Nephron progenitor cell (in vitro differentiated cells): ENCODE measurements at regions not wholly inside any gene's neighbourhood (a gene's known extent, or its start where the extent isn't known, plus 50 kb on each side); places are given as distances from the start of the nearest gene placed in this dataset.

ENCODE experiments used
- DNase-seq: peaks from one replicate; pipeline ENCODE4 v3.0.0; 2021
- H3K27ac Mint-ChIP-seq: 2 replicates; pipeline ENCODE4 v1.8.0; 2021; ENCODE audit warnings: mild to moderate bottlenecking, moderate library complexity, mixed read lengths
- H3K27me3 Mint-ChIP-seq: 2 replicates; pipeline ENCODE4 v1.8.0; 2021; ENCODE audit warnings: mild to moderate bottlenecking, low read depth, mixed read lengths; ENCODE audit not compliant: poor library complexity
- H3K36me3 Mint-ChIP-seq: 2 replicates; pipeline ENCODE4 v1.8.0; 2021; ENCODE audit warnings: low read depth, mixed read lengths
- H3K4me1 Mint-ChIP-seq: 2 replicates; pipeline ENCODE4 v1.8.0; 2021; ENCODE audit warnings: mixed read lengths
- H3K4me3 Mint-ChIP-seq: 2 replicates; pipeline ENCODE4 v1.8.0; 2021; ENCODE audit warnings: mild to moderate bottlenecking, moderate library complexity, mixed read lengths
- H3K9me3 Mint-ChIP-seq: 2 replicates; pipeline ENCODE4 v1.8.0; 2021; ENCODE audit warnings: mild to moderate bottlenecking, moderate library complexity, mixed read lengths
- TF ChIP-seq, protein P1 (sequence below): fragments of 200-600 bp; sonication (generic); IDR thresholded peaks from 2 replicates; pipeline ENCODE4 v1.5.0; 2021; ENCODE audit warnings: antibody characterized with exemption

GRCh38 chr4:34572026-34572425, 1672.3 kb downstream of the ARAP2 start:
- H3K9me3 Mint-ChIP-seq = no peaks in the 10 kb centered on the region
- no peak for DNase-seq
- H3K4me1 Mint-ChIP-seq = peaks cover 7% of the 10 kb centered on the region
- TF ChIP-seq, protein P1, sequence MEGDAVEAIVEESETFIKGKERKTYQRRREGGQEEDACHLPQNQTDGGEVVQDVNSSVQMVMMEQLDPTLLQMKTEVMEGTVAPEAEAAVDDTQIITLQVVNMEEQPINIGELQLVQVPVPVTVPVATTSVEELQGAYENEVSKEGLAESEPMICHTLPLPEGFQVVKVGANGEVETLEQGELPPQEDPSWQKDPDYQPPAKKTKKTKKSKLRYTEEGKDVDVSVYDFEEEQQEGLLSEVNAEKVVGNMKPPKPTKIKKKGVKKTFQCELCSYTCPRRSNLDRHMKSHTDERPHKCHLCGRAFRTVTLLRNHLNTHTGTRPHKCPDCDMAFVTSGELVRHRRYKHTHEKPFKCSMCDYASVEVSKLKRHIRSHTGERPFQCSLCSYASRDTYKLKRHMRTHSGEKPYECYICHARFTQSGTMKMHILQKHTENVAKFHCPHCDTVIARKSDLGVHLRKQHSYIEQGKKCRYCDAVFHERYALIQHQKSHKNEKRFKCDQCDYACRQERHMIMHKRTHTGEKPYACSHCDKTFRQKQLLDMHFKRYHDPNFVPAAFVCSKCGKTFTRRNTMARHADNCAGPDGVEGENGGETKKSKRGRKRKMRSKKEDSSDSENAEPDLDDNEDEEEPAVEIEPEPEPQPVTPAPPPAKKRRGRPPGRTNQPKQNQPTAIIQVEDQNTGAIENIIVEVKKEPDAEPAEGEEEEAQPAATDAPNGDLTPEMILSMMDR = no peak
- H3K4me3 Mint-ChIP-seq = no peak overlapping the region
- no peak overlapping the region for H3K27ac Mint-ChIP-seq
- no peaks in the 10 kb centered on the region for H3K27me3 Mint-ChIP-seq
- no peaks in the 10 kb centered on the region for H3K36me3 Mint-ChIP-seq

GRCh38 chr4:34615315-34615714, 1629.0 kb downstream of the ARAP2 start:
- Mint-ChIP-seq H3K27ac (no peak overlapping the region), H3K36me3 (no peaks in the 10 kb centered on the region), H3K4me1 (no peaks in the 10 kb centered on the region), H3K27me3 (peaks cover 2% of the 10 kb centered on the region), H3K4me3 (no peak overlapping the region), H3K9me3 (no peaks in the 10 kb centered on the region)
- TF ChIP-seq, protein P1 = no peak
- DNase-seq = no peak

DNA sequence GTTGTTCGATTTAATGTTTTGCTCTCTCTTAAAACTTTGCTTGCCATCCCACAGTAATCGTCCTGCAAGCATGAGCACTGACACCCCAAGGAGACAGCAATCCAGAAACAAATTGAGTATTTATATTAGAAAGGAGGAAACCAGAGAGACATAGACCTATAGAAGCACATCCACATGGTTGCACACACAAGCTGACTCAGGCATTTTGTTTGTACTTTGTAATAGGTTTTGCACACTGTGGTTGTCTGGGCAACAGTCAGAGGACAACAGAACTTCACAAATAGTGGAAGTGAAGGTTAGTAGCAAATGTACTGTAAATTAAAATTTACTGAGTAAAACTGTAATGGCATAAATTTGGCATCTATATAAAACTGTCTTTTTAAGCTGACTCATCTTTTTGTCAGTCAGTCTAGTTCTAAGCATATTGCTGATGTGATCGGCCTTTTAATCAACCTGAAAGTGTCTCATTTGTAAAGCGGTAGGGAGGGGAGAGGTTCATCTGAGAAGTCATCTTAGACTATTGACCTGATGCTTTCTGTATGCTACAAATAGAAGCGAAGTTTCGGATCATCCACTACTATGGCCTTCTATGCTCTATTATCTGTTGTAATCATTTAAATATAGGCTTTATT, 1624.7 kb downstream of the ARAP2 start:
- Mint-ChIP-seq H3K27me3 (no peaks in the 10 kb centered on the region), H3K9me3 (peaks cover 11% of the 10 kb centered on the region), H3K27ac (no peak overlapping the region), H3K4me1 (no peaks in the 10 kb centered on the region), H3K4me3 (no peak overlapping the region), H3K36me3 (no peaks in the 10 kb centered on the region)
- TF ChIP-seq, protein P1 = no peak
- no peak for DNase-seq

- Mint-ChIP-seq H3K4me3 (no peak overlapping the region), H3K36me3 (no peaks in the 10 kb centered on the region), H3K27ac (no peak overlapping the region), H3K27me3 (no peaks in the 10 kb centered on the region), H3K4me1 (no peaks in the 10 kb centered on the region), H3K9me3 (peaks cover 24% of the 10 kb centered on the region)
- DNase-seq = no peak
- TF ChIP-seq, protein P1 = no peak
Measured at GRCh38 chr4:34628471-34628870, 1615.8 kb downstream of the ARAP2 start.

- Mint-ChIP-seq H3K36me3 (no peaks in the 10 kb centered on the region), H3K9me3 (peaks cover 18% of the 10 kb centered on the region), H3K4me3 (no peak overlapping the region), H3K27ac (no peak overlapping the region), H3K27me3 (no peaks in the 10 kb centered on the region), H3K4me1 (no peaks in the 10 kb centered on the region)
- no peak for DNase-seq
- TF ChIP-seq, protein P1 = no peak
Measured at GRCh38 chr4:34629451-34629850, 1614.9 kb downstream of the ARAP2 start.

GRCh38 chr4:34633241-34633640, 1611.1 kb downstream of the ARAP2 start:
- H3K27ac Mint-ChIP-seq = no peak overlapping the region
- H3K27me3 Mint-ChIP-seq = no peaks in the 10 kb centered on the region
- peaks cover 10% of the 10 kb centered on the region for H3K9me3 Mint-ChIP-seq
- H3K36me3 Mint-ChIP-seq = no peaks in the 10 kb centered on the region
- TF ChIP-seq, protein P1 = no peak
- H3K4me3 Mint-ChIP-seq = no peak overlapping the region
- H3K4me1 Mint-ChIP-seq = peaks cover 5% of the 10 kb centered on the region
- no peak for DNase-seq
